ENCODE measurements at regions not wholly inside any gene's neighbourhood (a gene's known extent, or its start where the extent isn't known, plus 50 kb on each side); places are given as distances from the start of the nearest gene placed in this dataset.
"Not testable (repeated sequence)": the region's sequence is repeated elsewhere in the genome, so short reads cannot be mapped to it uniquely, and the experiment has no call there.

DNA sequence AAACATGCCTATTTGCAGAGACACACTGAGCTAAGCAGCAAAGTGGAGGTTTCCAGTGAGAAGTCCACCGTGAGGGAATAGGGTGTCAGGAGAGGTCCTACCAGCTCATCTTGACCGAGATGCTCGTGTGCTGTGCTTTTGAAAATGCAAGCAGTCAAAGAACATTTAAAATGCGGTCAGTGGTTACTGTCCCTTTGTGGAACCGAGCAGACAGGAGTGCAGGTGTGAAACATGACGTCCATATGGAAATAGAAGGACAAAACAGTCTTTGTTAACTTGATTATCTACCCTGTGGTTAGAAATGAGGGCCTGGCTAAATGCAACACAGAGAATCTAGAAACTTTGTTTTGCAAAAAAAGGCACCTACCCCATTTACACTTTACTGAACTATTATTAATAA is 473.3 kb downstream of the SPATA31A6 start:
- not testable (repeated sequence) for DNase-seq

DNA sequence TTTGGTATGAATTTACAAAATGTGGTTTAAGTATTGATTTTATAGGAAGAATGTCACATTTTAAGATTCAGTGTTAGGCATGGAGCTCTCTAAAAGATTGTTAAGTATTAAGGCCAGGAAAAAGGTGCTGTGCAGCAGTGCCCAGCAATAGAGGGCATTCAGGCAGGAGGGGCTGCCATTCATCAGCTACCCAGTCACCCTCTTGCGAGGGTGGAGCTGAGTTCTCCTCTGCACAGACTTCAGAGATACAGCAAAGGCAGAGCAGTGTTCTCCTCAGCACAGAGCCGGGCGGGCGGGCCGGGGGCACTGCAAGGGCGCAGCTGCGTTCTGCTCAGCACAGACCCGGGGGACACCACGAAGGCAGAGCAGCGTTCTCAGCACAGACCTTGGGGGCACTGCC is 474.0 kb downstream of the SPATA31A6 start:
- DNase-seq, result not testable (repeated sequence)

GRCh38 chr9:42697146-42697545 is 513.7 kb downstream of the SPATA31A6 start:
- not testable (repeated sequence) for DNase-seq

- not testable (repeated sequence) for DNase-seq
These were observed 519.4 kb downstream of the SPATA31A6 start for GRCh38 chr9:42702890-42703289.

GRCh38 chr9:42724841-42725835 is 541.7 kb downstream of the SPATA31A6 start:
- peak; percentile 6 for DNase-seq

DNA sequence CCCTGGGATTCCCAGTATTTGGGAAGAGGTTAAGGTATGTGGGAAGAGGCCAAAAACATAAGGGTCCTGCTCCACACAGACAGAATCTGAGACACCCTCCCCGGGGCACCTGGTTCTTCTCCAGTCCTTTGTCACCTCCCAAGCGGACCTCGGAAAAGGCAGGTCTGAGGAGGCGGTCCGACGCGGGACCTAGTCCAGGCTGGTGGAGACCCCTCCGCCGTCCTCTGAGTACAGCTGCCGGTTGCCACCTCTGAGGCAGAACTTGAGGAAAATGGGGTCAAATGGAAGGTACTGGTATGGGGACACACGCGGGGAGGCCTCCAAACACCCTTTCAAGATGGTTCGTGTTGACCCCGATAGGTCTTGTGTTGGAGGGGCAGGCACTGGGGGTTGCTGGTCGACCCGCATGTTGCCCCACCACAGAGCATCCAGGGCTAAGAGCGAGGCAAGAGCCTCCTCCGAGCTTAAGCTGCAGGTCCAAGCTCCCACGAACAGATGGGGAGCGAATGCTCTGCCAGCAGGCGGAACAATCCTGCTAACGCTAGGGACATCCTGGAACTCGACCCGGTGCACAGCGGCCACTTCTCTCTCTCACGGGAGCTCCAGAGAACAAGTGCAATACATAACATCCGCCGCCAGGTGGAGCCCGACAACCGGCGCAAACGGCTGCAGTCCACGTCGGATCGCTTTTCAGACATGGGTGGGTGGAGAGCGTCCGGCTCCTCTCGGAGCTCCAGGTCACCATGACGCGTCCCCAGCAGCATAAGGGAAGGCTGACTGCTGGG is 559.8 kb downstream of the SPATA31A6 start:
- DNase-seq, result peak; percentile 74

GRCh38 chr9:42757251-42757650 is 573.8 kb downstream of the SPATA31A6 start:
- DNase-seq, result not testable (repeated sequence)

DNA sequence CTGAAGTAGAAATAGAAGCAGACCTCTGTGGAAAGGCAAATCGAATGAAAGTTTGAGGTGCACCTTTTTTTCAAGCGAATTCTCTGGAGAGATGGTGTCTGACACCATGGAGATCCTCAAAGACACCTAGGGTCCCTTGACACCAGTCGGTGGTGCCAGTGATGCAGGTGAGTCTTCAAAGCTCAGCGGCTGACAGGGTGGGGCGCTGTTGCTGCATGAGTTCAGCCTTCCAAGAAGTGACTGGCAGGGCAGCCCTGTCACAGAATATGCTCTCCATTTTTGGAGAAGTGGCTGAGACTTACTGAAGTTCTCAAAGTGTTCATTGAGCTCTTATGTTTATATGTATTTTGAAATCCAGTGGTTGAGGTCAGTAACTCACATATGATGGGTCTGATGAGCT is 575.9 kb downstream of the SPATA31A6 start:
- not testable (repeated sequence) for DNase-seq

- DNase-seq, result not testable (repeated sequence)
These were observed 598.7 kb downstream of the SPATA31A6 start for GRCh38 chr9:42782201-42782600.

DNA sequence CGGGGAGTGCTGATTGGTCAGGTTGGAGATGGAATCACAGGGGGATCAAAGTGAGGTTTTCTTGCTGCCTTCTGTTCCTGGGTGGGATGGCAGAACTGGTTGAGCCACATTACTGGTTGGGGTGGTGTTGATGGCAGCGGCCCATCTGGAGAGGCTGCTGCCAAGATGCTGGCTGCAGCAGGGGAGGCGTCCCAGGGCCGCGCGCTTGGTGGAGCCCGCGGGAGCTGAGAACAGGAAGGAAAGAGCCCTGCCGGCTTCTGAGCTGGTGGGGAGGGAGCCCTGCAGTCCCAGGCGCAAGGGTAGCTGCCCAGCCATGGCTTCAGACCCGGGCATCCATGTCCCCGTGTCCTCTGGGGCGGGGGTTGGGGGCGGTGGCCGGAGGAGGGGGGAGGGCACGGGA is 609.3 kb downstream of the SPATA31A6 start:
- not testable (repeated sequence) for DNase-seq

DNA sequence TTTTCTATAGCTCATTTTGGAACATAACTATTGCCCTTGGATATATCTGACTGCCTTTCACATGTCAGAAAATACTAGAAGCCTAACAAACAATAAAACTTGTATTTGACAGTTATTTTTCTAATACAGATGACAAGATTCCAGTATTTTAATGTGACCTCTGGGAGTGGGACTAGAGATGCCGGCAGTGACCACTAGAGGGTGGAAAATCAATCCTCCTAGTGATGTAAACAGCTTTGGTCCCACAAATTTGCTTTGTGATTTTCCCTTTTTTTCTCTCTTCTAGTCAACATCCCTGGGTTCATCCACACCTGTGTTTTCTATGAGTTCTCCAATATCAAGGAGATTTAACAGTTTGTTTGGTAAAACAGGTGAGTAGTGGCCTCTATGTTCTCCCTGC is 615.1 kb downstream of the SPATA31A6 start:
- not testable (repeated sequence) for DNase-seq

DNA sequence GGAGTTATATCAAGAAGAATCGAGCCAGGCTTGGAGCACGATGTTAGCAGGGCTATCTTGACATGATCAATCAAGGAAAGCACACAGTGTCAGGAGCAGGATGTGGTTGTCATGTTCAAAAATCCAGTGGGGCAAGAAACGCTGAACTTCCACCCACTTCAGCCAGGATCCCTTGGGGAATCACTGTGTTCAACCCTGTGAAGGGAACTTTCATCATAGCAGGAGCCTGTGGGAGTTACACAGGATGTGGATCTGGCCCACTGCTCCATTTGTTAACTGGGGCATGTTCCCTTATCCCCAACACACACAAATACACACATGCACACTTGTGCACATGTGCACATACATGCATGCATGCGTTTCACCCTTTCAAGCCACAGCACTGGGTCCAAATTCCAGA is 619.3 kb downstream of the SPATA31A6 start:
- DNase-seq, result not testable (repeated sequence)

GRCh38 chr9:42806674-42807073 is 623.2 kb downstream of the SPATA31A6 start:
- DNase-seq, result peak; percentile 2

GRCh38 chr9:42821468-42821867 is 638.0 kb downstream of the SPATA31A6 start:
- not testable (repeated sequence) for DNase-seq

GRCh38 chr9:42848156-42848555 is 664.7 kb downstream of the SPATA31A6 start:
- not testable (repeated sequence) for DNase-seq

DNA sequence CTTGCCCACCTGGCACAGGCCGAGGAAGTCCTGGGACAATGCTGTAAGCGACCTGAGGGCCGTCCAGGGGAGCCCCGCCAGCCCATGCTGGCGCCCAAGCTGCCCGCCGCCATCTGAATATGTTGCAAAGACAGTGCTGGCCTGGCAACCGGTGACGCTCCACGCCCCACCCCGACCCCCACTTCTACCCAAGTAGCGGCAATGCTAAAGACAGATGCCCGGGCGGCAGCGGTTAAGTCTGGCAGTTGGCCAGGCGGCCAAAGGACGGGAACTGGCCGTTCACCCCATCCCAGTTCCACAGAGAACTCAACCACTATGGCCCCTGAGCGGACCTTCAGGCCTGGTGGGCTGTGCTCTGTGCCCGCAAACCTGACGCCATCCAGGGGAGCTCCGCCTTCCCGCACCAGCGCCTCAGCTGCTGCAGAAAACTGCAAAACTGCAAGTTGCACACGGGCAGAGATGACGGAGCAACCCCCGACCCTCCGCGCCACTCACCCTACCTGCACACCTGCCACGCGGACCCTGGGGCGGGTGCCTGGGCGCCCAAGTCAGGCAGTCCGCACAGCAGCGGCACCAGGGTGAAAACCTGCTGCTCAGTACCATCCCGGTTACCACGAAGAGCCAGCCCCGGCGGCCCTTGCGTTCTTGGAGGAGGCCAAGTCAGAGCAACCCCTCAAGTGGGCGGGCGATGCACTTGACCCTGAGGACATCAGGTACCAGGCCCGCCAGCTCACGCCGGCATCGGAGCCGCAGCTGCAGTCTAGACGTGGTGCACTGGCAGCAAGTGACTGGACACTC is 667.6 kb downstream of the SPATA31A6 start:
- DNase-seq, result not testable (repeated sequence)

DNA sequence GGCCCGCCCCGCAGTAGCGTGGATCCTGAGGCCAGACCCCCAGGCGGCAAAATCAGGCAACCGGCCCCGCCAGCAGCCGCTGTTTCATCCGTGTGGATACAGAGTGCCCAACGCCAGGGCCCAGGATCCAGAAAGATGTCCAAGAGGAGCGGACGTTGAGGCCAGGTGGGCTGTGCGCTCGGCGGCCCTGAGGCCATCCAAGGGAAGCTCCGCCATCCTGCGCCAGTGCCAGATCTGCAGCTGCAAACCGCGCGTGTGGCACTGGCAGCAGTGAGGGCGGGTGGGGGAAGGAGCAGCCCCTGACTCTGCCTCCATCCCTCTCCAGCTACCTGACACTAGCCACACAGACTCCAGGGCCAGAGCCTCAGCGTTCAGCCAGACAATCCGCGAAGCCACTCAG is 668.2 kb downstream of the SPATA31A6 start:
- DNase-seq, result not testable (repeated sequence)

DNA sequence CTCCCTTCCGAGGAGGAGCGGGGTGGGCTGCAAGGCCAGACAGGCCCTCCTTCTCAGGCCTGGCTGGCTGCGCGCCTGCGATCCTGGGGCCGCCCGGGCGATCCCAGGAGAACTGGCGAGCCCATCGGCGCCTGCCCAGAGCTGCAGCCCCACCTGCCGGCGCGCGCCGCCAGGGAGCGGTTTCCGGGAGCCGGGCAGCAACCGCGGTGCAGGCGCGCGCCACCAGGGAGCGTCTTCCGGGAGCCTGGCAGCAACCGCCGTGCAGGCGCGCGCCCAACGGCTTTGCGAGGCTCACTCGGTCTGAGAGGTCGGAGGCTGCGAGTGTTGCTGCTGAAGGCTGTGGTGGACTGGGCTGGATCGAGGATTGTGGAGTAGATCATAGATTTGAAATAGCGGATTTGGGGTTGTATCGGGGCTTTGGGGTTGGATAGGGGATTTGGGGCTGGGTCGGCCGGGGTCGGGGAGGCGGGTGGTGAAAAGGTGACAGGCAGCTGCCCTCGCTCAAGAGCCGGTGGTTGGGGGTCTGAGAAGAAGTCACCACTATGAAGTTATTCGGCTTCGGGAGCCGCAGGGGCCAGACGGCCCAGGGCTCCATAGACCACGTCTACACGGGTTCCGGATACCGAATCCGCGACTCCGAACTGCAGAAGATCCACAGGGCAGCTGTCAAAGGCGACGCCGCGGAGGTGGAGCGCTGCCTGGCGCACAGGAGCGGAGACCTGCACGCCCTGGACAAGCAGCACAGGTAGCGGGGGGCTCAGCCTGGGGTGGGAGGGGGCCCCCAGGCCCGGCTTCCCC is 668.9 kb downstream of the SPATA31A6 start:
- peak; percentile 48 for DNase-seq

DNA sequence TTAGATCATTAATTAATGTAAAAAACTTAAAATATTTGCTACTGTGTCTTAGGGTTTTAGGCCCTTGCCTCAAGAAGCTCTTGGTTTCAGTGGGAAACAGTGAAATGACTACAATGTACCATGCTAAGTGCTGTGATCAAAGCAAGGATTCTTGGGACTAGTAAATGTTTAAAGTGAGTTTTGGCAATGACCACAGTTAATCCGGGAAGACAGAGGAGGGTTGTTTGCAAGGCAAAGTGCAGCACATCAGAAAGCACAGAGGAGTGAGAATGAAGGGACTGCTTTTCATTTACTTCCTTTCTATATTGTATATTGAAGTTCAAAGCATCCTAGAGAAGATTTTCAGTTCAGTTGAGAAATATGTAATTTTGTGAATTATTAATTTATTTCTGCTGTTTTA is 676.7 kb downstream of the SPATA31A6 start:
- DNase-seq, result not testable (repeated sequence)

DNA sequence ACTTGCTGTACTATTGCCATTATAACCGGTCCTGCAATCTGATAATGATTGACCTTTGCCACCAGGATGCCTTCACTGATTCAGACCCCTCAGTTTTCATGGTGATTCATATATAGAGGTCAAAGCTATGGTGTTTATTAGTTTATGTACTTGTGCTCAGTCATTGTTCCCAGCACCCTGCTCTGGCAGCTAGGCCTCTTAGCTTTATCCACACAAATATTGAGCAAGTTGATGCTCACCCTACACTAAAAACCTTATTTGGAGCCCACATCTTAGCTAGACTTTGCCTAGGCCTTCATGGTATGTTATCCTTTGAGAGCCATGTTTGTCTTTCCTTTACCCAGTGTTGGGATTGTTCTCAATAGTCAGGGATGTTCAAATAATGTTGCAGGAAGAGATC is 679.0 kb downstream of the SPATA31A6 start:
- DNase-seq, result not testable (repeated sequence)
